Nephron (organoid): ENCODE measurements at regions not wholly inside any gene's neighbourhood (a gene's known extent, or its start where the extent isn't known, plus 50 kb on each side); places are given as distances from the start of the nearest gene placed in this dataset.
"Not testable (repeated sequence)": the region's sequence is repeated elsewhere in the genome, so short reads cannot be mapped to it uniquely, and the experiment has no call there.

Experiments
- H3K27ac Mint-ChIP-seq, 3 experiments: 2 replicates each; pipeline ENCODE4 v1.8.0; 2020; ENCODE audit warnings: mixed read lengths in 3 of 3, mild to moderate bottlenecking in 2 of 3, moderate library complexity in 1 of 3
- H3K27me3 Mint-ChIP-seq: 2 replicates; pipeline ENCODE4 v1.8.0; 2021; ENCODE audit warnings: low read depth, mild to moderate bottlenecking, moderate library complexity, mixed read lengths
- H3K36me3 Mint-ChIP-seq: 2 replicates; pipeline ENCODE4 v1.8.0; 2020; ENCODE audit warnings: low read depth, mixed read lengths
- H3K4me1 Mint-ChIP-seq: 2 replicates; pipeline ENCODE4 v1.8.0; 2020; ENCODE audit warnings: mixed read lengths
- H3K4me3 Mint-ChIP-seq, 3 experiments: 2 replicates each; pipeline ENCODE4 v1.8.0; 2020; ENCODE audit warnings: mild to moderate bottlenecking in 3 of 3, mixed read lengths in 3 of 3, moderate library complexity in 2 of 3
- H3K9me3 Mint-ChIP-seq: 2 replicates; pipeline ENCODE4 v1.8.0; 2020; ENCODE audit warnings: mixed read lengths
- TF ChIP-seq, protein P1 (sequence below), 3 experiments: fragments of 200-600 bp; sonication (generic); IDR thresholded peaks; one replicate each; pipeline ENCODE4 v1.5.0; 2021; ENCODE audit warnings: antibody characterized with exemption in 3 of 3; ENCODE audit not compliant: unreplicated experiment in 3 of 3

DNA sequence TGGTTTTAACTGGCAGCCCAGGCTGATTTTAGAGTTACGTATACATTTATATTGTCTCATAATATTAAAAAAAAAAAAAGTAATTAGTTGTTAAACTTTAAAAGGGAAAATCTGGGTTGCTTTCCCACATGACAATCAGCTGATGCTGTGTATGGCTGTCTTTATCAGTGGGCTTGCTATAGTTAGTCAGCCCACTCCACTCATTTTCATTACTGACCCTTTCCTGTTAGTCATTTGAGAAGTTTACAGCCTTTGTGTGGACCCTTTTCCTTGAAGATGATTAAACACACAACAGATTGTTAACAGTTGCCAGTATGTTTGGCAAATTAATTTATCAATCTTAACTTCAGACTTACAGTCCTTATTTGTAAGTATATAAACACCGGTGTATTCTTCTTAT is 164.5 kb upstream of the AGR3 start:
- Mint-ChIP-seq H3K4me3 (no peak overlapping the region), H3K27me3 (peaks cover 7% of the 10 kb centered on the region), H3K36me3 (no peaks in the 10 kb centered on the region), H3K9me3 (no peaks in the 10 kb centered on the region), H3K4me1 (peaks cover 7% of the 10 kb centered on the region), H3K27ac (no peak overlapping the region)
- TF ChIP-seq, protein P1, sequence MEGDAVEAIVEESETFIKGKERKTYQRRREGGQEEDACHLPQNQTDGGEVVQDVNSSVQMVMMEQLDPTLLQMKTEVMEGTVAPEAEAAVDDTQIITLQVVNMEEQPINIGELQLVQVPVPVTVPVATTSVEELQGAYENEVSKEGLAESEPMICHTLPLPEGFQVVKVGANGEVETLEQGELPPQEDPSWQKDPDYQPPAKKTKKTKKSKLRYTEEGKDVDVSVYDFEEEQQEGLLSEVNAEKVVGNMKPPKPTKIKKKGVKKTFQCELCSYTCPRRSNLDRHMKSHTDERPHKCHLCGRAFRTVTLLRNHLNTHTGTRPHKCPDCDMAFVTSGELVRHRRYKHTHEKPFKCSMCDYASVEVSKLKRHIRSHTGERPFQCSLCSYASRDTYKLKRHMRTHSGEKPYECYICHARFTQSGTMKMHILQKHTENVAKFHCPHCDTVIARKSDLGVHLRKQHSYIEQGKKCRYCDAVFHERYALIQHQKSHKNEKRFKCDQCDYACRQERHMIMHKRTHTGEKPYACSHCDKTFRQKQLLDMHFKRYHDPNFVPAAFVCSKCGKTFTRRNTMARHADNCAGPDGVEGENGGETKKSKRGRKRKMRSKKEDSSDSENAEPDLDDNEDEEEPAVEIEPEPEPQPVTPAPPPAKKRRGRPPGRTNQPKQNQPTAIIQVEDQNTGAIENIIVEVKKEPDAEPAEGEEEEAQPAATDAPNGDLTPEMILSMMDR (IDR thresholded peaks at IDR 0.05; ENCODE audit: unreplicated experiment in 3 of 3), result no peak

DNA sequence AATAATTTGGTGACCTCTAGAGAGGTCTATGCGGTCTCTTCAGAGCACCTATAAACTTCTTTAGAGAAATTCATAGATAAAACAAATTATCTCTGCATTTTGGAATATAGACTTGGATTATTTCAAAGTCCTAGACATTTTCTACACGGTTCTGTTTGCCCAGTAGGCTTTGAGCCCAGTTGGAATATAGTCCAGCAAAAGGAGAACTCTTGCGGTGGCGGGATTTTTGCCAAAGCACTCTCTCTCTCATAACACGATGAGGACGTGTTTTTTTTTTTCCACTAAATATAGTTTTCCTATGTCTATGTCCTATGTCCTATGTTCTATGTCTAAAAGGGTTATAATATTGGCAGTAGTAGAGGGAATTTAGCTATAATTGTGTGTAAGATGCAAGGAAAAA is 164.9 kb upstream of the AGR3 start:
- TF ChIP-seq, protein P1 (IDR thresholded peaks at IDR 0.05; ENCODE audit: unreplicated experiment in 3 of 3), result no peak
- H3K4me1 Mint-ChIP-seq, result peaks cover 7% of the 10 kb centered on the region
- H3K27ac Mint-ChIP-seq, result no peak overlapping the region
- peaks cover 7% of the 10 kb centered on the region for H3K27me3 Mint-ChIP-seq
- H3K4me3 Mint-ChIP-seq, result no peak overlapping the region
- no peaks in the 10 kb centered on the region for H3K9me3 Mint-ChIP-seq
- no peaks in the 10 kb centered on the region for H3K36me3 Mint-ChIP-seq

DNA sequence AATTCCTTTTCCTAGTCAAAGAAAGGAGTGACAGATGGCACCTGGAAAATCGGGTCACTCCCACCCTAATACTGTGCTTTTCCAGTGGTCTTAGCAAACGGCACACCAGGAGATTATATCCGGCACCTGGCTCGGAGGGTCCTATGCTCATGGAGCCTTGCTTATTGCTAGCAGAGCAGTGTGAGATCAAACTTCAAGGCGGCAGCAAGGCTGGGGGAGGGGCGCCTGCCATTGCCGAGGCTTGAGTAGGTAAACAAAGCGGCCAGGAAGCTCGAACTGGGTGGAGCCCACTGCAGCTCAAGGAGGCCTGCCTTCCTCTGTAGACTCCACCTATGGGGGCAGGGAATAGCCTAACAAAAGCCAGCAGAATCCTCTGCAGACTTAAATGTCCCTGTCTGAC is 171.4 kb upstream of the AGR3 start:
- not testable (repeated sequence) for H3K4me3 Mint-ChIP-seq, H3K36me3 Mint-ChIP-seq, H3K4me1 Mint-ChIP-seq, H3K27me3 Mint-ChIP-seq, H3K27ac Mint-ChIP-seq
- H3K9me3 Mint-ChIP-seq, result peaks cover 17% of the 10 kb centered on the region

DNA sequence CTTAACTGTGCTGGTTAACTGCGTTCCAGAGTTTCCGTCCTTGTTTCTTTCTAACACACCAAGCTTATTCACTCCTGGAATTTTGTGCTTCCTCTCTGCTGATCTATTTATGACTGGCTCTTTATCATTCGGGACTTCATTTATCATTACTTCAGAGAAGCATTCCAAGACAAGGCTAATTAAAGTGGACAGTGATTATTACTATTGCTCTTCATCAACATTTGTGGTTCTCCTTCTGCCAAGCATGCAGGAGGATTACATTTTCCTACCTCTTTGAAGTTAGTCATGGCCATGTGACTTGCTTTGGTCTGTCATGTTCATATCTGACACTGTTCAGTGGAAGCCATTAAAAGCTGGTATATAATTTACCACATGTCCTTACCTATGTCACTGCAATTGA is 172.4 kb upstream of the AGR3 start:
- TF ChIP-seq, protein P1 (IDR thresholded peaks at IDR 0.05; ENCODE audit: unreplicated experiment in 3 of 3), result no peak
- Mint-ChIP-seq H3K27me3 (no peaks in the 10 kb centered on the region), H3K4me1 (no peaks in the 10 kb centered on the region), H3K4me3 (no peak overlapping the region), H3K9me3 (peaks cover 17% of the 10 kb centered on the region), H3K36me3 (no peaks in the 10 kb centered on the region), H3K27ac (no peak overlapping the region)

DNA sequence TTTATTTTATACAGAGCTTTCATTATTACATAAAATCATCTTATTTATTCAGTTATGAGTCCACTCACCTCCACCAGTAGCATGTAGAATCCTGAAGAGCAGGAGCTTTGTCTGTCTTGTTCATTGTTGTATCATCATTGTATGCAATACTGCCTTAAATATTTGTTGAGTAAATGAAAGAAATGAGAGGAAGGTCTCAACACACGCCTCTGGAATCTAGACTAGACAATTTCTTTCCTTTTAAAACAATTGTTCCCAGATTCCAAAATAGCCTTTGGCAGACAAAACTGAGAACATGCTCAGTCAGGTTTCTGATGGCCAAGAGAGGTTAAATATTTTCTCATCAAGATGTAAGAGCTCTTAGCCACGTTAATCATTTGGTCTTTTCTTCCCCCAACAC is 173.1 kb upstream of the AGR3 start:
- no peak overlapping the region for H3K27ac Mint-ChIP-seq
- H3K4me3 Mint-ChIP-seq, result no peak overlapping the region
- no peaks in the 10 kb centered on the region for H3K36me3 Mint-ChIP-seq
- H3K4me1 Mint-ChIP-seq, result no peaks in the 10 kb centered on the region
- TF ChIP-seq, protein P1 (IDR thresholded peaks at IDR 0.05; ENCODE audit: unreplicated experiment in 3 of 3), result no peak
- no peaks in the 10 kb centered on the region for H3K27me3 Mint-ChIP-seq
- H3K9me3 Mint-ChIP-seq, result peaks cover 17% of the 10 kb centered on the region

DNA sequence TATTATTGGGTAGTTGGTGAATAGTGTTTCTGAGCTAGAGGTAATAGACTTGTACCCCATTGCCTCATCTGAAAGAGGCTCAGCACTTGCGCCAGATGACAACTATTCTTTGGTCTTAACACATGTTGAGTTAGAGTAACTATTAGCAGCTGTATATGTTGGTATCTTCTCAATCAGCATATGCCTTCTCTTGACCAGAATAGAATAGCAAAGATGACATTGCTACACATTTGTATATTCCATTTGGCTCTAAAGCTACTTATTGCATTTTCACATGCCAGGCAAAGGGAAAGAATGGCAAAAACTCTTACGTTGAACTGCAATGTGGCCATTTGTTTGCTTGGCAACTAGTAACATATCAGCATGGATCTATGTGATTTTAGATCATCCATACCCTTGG is 173.8 kb upstream of the AGR3 start:
- TF ChIP-seq, protein P1 (IDR thresholded peaks at IDR 0.05; ENCODE audit: unreplicated experiment in 3 of 3), result no peak
- peaks cover 17% of the 10 kb centered on the region for H3K9me3 Mint-ChIP-seq
- H3K4me1 Mint-ChIP-seq, result no peaks in the 10 kb centered on the region
- H3K36me3 Mint-ChIP-seq, result no peaks in the 10 kb centered on the region
- no peak overlapping the region for H3K27ac Mint-ChIP-seq
- H3K4me3 Mint-ChIP-seq, result no peak overlapping the region
- no peaks in the 10 kb centered on the region for H3K27me3 Mint-ChIP-seq
